Astrocyte of the spinal cord (primary cell): ENCODE measurements at regions not wholly inside any gene's neighbourhood (a gene's known extent, or its start where the extent isn't known, plus 50 kb on each side); places are given as distances from the start of the nearest gene placed in this dataset.
A peak's percentile ranks its signal among the peaks of the same experiment; 100 is the strongest.

Experiments used
- DNase-seq: peaks from one replicate; pipeline ENCODE4 v3.0.0; 2011; ENCODE audit warnings: low read depth, low spot score
- H3K4me3 ChIP-seq: 2 replicates; pipeline ENCODE4 v1.5.1; 2011; ENCODE audit warnings: low read depth, mild to moderate bottlenecking, low read length, moderate library complexity
- CTCF ChIP-seq: IDR thresholded peaks from 2 replicates; pipeline ENCODE4 v1.5.1; 2012; ENCODE audit warnings: low read depth, mild to moderate bottlenecking, low read length, inconsistent platforms
- in situ Hi-C: cut with HindIII; loops from 2 replicates; pipeline ENCODE4 v1.10.0; 2017; ENCODE audit warnings: low sequenced_read_pairs

- in situ Hi-C loops, result no loop called here
- TF ChIP-seq CTCF, result no peak
- DNase-seq, result no peak
- no peak overlapping the region for H3K4me3 ChIP-seq
Observed at GRCh38 chr10:4684434-4684833, 141.6 kb upstream of the AKR1E2 start.

- H3K4me3 ChIP-seq, result no peak overlapping the region
- no peak for DNase-seq
- in situ Hi-C loops, result no loop called here
- no peak for TF ChIP-seq CTCF
Observed at GRCh38 chr10:4683838-4684237, 142.2 kb upstream of the AKR1E2 start.

DNA sequence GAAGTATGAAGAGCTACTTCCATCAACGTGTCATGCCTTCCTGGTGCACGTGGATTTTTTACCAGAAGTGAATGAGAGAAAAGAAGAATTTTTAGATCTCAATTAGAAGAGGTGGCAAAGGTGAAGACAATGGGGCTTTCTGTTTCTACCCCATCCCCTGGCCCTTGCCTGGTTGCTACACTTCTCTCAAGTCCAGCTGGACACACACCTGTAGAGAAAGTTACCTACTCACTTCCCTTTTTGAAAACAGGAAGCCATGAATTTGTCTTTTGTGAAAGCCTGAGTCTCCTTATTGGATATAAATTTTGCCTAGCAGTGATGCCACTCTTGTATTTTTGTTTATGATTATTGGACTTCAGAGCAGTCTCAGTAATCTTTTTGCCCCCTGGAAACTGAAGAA is 142.9 kb upstream of the AKR1E2 start:
- in situ Hi-C loops, result no loop called here
- DNase-seq, result no peak
- no peak for TF ChIP-seq CTCF
- H3K4me3 ChIP-seq, result no peak overlapping the region

DNA sequence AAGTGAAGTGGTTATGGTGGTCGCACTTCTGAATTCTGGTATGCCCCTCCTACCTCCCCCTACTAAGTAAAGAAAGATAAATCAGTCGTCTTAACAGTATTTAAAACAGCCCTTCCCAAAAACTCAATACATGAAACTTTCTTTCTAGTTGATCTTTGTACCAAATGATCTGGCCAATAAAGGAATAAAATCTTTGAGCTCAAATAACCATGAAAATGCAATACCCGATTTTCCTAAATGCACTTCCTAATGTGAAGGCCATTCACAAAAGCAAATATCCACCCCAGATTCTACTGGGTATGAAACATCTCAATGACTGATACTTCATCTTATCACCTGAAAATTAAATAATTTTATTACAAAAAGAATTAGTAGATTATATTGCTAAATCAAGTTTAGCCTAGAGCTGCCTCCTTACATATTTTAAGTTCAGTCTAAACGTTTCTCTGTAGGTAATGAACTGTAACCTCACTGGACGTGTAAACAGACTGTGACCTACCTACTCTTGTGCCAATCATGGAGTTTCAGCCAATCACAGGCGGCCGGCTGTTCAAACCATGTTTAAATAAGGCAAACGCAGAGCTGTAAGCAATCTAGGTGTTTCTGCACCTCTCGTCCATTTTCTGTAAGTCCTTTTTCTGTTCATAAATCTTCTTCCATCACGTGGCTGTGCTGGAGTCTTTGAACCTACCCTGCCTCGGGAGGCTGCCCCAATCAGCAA is 146.9 kb upstream of the AKR1E2 start:
- TF ChIP-seq CTCF, result no peak
- H3K4me3 ChIP-seq, result no peak overlapping the region
- no peak for DNase-seq
- in situ Hi-C loops, result no loop called here

- peak; percentile 91 for DNase-seq
- in situ Hi-C loops, result no loop called here
- no peak for TF ChIP-seq CTCF
- peak overlapping the region; percentile 8 for H3K4me3 ChIP-seq
Observed at GRCh38 chr10:4678023-4678950, 147.7 kb upstream of the AKR1E2 start.

DNA sequence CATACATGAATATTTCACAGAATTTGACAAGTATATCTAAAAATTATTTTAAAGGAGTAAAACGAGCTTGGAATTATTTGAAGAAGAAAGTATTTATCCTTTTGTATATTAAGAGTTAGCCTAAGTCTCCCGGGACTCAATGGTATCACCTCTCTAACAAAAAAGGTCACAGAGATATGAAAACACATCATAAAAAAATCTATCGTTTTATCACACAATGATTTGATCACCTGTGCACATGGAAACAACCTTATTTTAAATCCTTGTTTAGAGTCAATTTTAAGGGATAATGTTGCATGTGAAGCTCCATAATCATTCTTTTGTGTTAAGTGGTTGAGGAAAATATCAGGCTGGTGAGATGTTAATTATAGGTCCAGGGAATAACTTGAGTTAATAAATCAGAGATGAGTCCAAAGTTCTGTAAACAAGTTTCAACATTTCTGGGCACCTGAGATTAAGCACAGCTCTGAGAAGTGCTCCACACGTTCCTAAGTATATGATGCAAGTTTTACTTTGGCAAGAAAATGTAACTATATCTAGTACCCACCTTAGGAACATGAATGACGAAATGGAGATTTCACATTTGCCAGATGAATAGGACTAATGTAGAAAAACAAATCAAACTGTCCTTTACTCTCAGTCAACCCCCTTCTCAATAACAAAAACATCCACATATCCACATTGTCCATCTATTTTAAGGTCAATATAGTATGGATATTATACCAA is 148.5 kb upstream of the AKR1E2 start:
- in situ Hi-C loops, result no loop called here
- DNase-seq, result peak; percentile 89
- peak overlapping the region; percentile 8 for H3K4me3 ChIP-seq
- TF ChIP-seq CTCF, result no peak
